ENCODE measurements at regions not wholly inside any gene's neighbourhood (a gene's known extent, or its start where the extent isn't known, plus 50 kb on each side); places are given as distances from the start of the nearest gene placed in this dataset.
"Not testable (repeated sequence)": the region's sequence is repeated elsewhere in the genome, so short reads cannot be mapped to it uniquely, and the experiment has no call there.

GRCh38 chr6:10074726-10075125 lies 340.1 kb downstream of the TFAP2A start:
- not testable (repeated sequence) for TF ChIP-seq CTCF, POLR2A (IDR thresholded peaks at IDR 0.05)
